Subcutaneous abdominal adipose tissue (tissue), 5 donors: ENCODE measurements at regions not wholly inside any gene's neighbourhood (a gene's known extent, or its start where the extent isn't known, plus 50 kb on each side); places are given as distances from the start of the nearest gene placed in this dataset.

Source experiments
- H3K27ac ChIP-seq: one replicate; pipeline ENCODE4 v1.7.0; 2013; ENCODE audit warnings: low read depth, mild to moderate bottlenecking, inconsistent platforms, low read length, moderate library complexity
- H3K27me3 ChIP-seq, 5 donors: one replicate each; pipeline ENCODE4 v1.7.0; 2013; ENCODE audit warnings: low read length in 5 of 5, inconsistent platforms in 1 of 5; ENCODE audit not compliant: control insufficient read depth in 5 of 5, insufficient read depth in 4 of 5
- H3K36me3 ChIP-seq, 5 donors: one replicate each; pipeline ENCODE4 v1.7.0; 2013; ENCODE audit warnings: low read length in 5 of 5; ENCODE audit not compliant: control insufficient read depth in 5 of 5, insufficient read depth in 5 of 5
- H3K4me1 ChIP-seq, 5 donors: one replicate each; pipeline ENCODE4 v1.7.0; 2013; ENCODE audit warnings: low read length in 5 of 5, mild to moderate bottlenecking in 3 of 5, moderate library complexity in 1 of 5; ENCODE audit not compliant: control insufficient read depth in 5 of 5, insufficient read depth in 5 of 5
- H3K4me3 ChIP-seq, 5 donors: one replicate each; pipeline ENCODE4 v1.7.0; 2013; ENCODE audit warnings: low read length in 5 of 5, low read depth in 1 of 5
- H3K9ac ChIP-seq, 5 donors: one replicate each; pipeline ENCODE4 v1.7.0; 2013; ENCODE audit warnings: low read length in 5 of 5, mild to moderate bottlenecking in 4 of 5, moderate library complexity in 3 of 5
- H3K9me3 ChIP-seq, 5 donors: one replicate each; pipeline ENCODE4 v1.7.0; 2013; ENCODE audit warnings: low read length in 5 of 5; ENCODE audit not compliant: control insufficient read depth in 5 of 5
- donor health status: healthy.
- donor health status: healthy.
- donor health status: healthy.
- donor health status: healthy.
- donor health status: healthy.

- no peak overlapping the region for H3K27ac ChIP-seq
- H3K9me3 ChIP-seq, result peaks cover 0 to 2% (median 0%) of the 10 kb centered on the region in 5 donors
- no peak overlapping the region for H3K4me3 ChIP-seq
- no peaks in the 10 kb centered on the region for H3K36me3 ChIP-seq
- no peak overlapping the region for H3K9ac ChIP-seq
- peaks cover 0 to 13% (median 4%) of the 10 kb centered on the region in 5 donors for H3K27me3 ChIP-seq
- H3K4me1 ChIP-seq, result peaks cover 4 to 28% (median 23%) of the 10 kb centered on the region in 5 donors
These were observed 88.8 kb upstream of the DIO3 start for GRCh38 chr14:101472518-101472849.

GRCh38 chr14:101473045-101473729 is 88.1 kb upstream of the DIO3 start:
- peaks cover 4 to 28% (median 23%) of the 10 kb centered on the region in 5 donors for H3K4me1 ChIP-seq
- no peaks in the 10 kb centered on the region for H3K36me3 ChIP-seq
- H3K27me3 ChIP-seq, result peaks cover 0 to 13% (median 4%) of the 10 kb centered on the region in 5 donors
- no peak overlapping the region for H3K4me3 ChIP-seq
- H3K27ac ChIP-seq, result no peak overlapping the region
- no peak overlapping the region for H3K9ac ChIP-seq
- peaks cover 0 to 2% (median 0%) of the 10 kb centered on the region in 5 donors for H3K9me3 ChIP-seq

GRCh38 chr14:101473795-101474562 is 87.3 kb upstream of the DIO3 start:
- Histone ChIP-seq H3K9ac (no peak overlapping the region), H3K36me3 (no peaks in the 10 kb centered on the region), H3K27me3 (peaks cover 0 to 17% (median 4%) of the 10 kb centered on the region in 5 donors), H3K27ac (no peak overlapping the region), H3K9me3 (peaks cover 0 to 2% (median 0%) of the 10 kb centered on the region in 5 donors), H3K4me1 (peaks cover 4 to 28% (median 23%) of the 10 kb centered on the region in 5 donors), H3K4me3 (no peak overlapping the region)

DNA sequence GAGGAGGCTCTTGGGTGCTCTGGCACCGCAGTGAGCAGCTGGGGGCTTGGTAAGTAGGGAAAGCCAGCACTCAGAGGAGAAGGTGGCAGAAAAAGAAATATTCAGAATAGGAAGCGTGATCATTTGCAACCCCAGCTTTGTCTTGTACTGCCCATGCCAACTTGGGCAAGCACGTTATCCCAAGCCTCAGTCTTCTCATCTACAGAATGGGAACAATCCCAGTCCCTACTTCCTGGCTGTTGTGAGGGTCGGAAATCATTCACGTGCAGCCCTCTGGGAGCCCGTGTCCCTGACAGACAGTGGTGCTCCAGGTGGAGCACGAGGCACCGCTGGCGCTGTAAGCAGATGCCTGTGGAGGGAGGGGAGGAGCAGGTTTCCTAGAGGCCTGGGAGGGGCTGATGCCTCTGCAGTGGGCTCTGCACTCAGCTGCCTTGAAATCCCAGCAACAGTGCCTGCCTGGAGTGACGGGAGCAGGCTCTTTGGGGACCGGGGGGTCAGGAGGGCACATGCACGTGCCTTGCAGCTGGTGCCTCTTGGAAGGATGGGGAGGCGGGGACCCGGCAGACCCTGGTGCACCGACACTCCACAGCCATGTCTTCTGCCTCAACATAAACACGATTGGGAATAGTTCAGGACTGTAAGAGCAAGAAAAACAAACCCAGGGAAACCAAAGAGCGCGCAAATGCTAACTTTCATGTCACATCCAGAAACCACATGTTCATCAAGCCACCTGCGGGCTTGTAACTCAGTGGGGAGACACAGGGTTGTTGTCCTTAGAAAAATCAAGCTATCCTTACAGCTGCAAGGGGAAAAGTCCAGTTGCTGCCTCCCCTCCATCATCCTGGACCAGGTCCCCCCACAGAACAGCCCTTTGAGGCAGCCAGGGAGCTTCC is 86.5 kb upstream of the DIO3 start:
- peaks cover 4 to 28% (median 23%) of the 10 kb centered on the region in 5 donors for H3K4me1 ChIP-seq

GRCh38 chr14:101475456-101476257 is 85.6 kb upstream of the DIO3 start:
- Histone ChIP-seq H3K27me3 (peaks cover 0 to 17% (median 4%) of the 10 kb centered on the region in 5 donors), H3K4me1 (peaks cover 4 to 28% (median 23%) of the 10 kb centered on the region in 5 donors), H3K9me3 (peaks cover 0 to 2% (median 0%) of the 10 kb centered on the region in 5 donors), H3K36me3 (no peaks in the 10 kb centered on the region), H3K9ac (peak overlapping the region in 2 of 5 donors; percentile 26 to 38), H3K4me3 (peak overlapping the region in 1 of 5 donors; percentile 2), H3K27ac (peak overlapping the region; percentile 41)

More for the DNA sequence above, 86.5 kb upstream of the DIO3 start:
- H3K27me3 ChIP-seq, result peaks cover 0 to 20% (median 4%) of the 10 kb centered on the region in 5 donors
- H3K27ac ChIP-seq, result peak overlapping the region; percentile 41
- no peak overlapping the region for H3K4me3 ChIP-seq
- H3K9ac ChIP-seq, result peak overlapping the region in 1 of 5 donors; percentile 26
- peaks cover 0 to 2% (median 0%) of the 10 kb centered on the region in 5 donors for H3K9me3 ChIP-seq
- H3K36me3 ChIP-seq, result no peaks in the 10 kb centered on the region

GRCh38 chr14:101476258-101476915 is 84.9 kb upstream of the DIO3 start:
- Histone ChIP-seq H3K36me3 (no peaks in the 10 kb centered on the region), H3K9me3 (peaks cover 0 to 4% (median 0%) of the 10 kb centered on the region in 5 donors), H3K4me1 (peaks cover 4 to 28% (median 23%) of the 10 kb centered on the region in 5 donors), H3K9ac (no peak overlapping the region), H3K4me3 (no peak overlapping the region), H3K27ac (no peak overlapping the region), H3K27me3 (peaks cover 0 to 17% (median 6%) of the 10 kb centered on the region in 5 donors)

GRCh38 chr14:101476916-101477553 is 84.3 kb upstream of the DIO3 start:
- Histone ChIP-seq H3K27me3 (peaks cover 0 to 23% (median 11%) of the 10 kb centered on the region in 5 donors), H3K27ac (no peak overlapping the region), H3K4me1 (peaks cover 4 to 28% (median 23%) of the 10 kb centered on the region in 5 donors), H3K9me3 (peaks cover 0 to 9% (median 2%) of the 10 kb centered on the region in 5 donors), H3K9ac (no peak overlapping the region), H3K4me3 (no peak overlapping the region), H3K36me3 (no peaks in the 10 kb centered on the region)

GRCh38 chr14:101477648-101478047 is 83.6 kb upstream of the DIO3 start:
- H3K9ac ChIP-seq, result no peak overlapping the region
- peaks cover 0 to 25% (median 13%) of the 10 kb centered on the region in 5 donors for H3K27me3 ChIP-seq
- H3K9me3 ChIP-seq, result peaks cover 0 to 11% (median 5%) of the 10 kb centered on the region in 5 donors
- no peaks in the 10 kb centered on the region for H3K36me3 ChIP-seq
- peaks cover 4 to 28% (median 23%) of the 10 kb centered on the region in 5 donors for H3K4me1 ChIP-seq
- no peak overlapping the region for H3K4me3 ChIP-seq
- H3K27ac ChIP-seq, result no peak overlapping the region
